EL (cell line): ENCODE measurements at regions not wholly inside any gene's neighbourhood (a gene's known extent, or its start where the extent isn't known, plus 50 kb on each side); places are given as distances from the start of the nearest gene placed in this dataset.

Experiments used
- DNase-seq: peaks from one replicate; pipeline ENCODE4 v3.0.0-alpha.2; 2016

DNA sequence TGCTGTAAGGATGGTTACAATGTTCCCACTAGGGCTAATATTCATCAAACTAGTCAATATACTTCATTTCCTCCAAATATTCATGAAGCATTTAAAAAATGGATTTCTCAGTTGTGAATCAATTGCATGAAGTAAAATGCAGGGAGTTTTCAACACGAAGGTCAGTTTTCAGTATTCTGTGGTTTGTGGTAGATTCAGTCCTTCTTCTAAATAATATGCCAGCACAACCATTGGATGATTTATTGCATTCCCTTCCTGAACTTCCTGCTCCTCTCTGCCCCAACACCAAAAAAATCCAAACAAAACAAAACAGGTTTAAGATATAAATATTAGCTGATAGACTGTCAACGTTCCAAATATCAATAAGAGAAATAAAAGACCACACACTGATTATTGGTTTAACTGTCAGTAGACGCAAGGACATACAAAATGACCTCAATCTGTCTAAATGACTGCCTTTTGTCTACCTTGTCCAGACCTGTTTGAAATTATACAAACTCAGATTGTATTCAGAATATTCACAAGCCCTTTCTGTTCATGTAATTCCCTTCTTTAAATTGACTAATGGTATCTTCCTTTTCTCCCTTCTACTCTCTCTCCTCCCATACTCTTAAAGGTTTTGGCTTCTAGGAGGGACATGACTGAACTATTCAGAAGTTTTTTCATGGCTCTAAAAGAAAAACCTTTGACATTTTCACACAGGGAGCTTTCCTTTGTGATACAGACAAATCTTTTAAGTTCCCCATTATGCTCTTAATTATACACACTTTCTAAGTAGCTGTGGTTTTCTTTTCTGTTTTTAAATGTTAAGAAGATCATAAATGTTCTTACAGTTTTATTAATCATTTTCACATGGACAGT is 92.6 kb upstream of the STT3B start:
- DNase-seq = no peak

DNA sequence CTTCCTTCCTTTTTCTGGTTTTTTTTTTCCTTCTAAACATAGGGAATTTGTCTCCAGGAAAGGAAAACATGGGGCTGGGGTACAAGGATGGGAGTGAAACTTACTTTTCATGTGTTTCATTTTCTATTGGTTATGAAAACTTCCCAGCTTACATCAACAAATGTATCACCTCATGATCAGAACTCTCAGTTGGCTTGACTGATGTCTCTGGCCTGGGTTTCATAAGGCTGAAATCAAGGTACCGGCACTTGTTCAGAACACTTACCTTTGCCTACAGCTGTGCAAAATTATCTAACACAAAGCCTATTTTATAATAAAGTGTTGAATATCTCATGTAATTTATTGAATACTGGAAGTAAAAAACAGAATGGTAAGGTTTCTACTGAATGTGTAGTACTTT is 91.8 kb upstream of the STT3B start:
- no peak for DNase-seq

DNA sequence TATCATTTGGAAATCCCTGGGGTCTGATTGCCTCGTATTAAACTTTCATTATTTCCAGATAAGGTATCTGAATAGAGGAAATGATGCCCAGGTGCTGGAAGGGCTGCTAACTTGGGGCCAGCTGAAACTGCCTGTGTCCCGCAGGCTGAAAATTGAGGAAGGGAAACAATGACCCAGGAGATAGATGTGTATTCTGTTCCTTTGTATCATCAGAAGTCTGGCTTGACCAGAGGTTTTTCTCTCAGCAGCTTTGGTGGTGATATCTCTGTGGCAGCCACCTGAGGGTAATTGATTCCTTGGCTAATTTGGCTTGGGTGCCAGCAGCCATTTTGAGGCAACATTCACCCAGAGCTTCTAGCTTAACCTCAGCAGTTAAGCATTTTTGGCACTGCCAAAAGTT is 90.0 kb upstream of the STT3B start:
- no peak for DNase-seq

DNA sequence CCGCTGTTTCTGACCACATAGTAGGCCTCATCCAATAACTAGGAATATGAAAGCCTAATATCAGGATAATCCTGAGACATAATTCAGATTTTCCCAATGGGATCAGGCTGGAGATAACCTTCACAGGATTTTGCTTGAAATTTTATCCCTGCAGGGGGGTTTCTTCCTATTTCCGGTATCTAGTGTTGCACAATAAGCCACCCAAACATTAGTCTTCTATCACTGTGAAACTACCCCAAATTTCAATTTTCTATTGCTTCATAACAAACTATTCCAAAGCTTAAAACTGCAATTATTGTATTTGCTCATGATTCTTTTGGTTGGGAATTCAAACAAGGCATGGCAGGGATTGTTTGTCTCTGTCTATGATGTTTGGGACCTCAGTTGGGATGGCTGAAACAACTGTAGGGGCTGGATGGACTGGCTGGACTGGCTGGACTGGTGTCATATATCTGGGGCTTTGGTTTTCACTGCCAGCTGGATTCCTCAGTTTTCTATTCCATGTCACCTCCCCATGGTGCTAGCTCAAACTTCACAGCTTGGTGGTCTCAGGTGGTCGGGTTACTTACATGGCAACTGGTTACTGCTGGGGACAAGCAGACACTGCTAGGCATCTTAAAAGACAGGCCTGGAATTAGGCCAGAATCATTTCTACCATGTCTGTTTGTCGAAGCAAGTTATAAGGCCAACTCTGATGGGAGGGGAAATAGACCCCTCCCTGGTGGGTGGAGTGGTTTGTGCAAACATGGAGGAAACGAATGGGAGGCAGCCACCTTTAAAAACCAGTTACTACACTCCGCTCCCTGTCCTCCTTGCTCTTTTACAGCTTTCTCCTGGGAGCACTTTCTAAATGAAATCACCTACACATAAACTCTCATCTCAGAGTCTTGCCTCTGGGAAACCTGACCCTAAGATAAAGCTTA is 88.2 kb upstream of the STT3B start:
- no peak for DNase-seq

DNA sequence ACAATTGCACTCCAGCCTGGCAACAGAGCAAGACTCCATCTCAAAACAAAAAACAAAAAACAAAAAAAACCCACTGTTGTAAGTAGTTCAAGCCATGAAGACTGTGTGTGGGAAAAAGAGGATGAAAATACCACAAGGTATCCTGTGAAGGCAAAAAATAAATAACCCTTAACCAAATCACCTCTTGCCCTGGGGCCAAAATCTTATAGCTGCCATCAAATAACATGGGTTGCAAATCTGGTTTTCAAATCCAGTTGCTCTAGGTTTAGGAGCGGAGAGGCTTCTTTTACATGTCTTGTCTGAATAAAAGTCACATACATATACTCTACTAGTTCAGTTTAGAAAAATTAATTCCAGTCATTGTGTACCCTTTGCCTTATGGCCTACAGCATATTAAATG is 87.0 kb upstream of the STT3B start:
- DNase-seq = no peak

DNA sequence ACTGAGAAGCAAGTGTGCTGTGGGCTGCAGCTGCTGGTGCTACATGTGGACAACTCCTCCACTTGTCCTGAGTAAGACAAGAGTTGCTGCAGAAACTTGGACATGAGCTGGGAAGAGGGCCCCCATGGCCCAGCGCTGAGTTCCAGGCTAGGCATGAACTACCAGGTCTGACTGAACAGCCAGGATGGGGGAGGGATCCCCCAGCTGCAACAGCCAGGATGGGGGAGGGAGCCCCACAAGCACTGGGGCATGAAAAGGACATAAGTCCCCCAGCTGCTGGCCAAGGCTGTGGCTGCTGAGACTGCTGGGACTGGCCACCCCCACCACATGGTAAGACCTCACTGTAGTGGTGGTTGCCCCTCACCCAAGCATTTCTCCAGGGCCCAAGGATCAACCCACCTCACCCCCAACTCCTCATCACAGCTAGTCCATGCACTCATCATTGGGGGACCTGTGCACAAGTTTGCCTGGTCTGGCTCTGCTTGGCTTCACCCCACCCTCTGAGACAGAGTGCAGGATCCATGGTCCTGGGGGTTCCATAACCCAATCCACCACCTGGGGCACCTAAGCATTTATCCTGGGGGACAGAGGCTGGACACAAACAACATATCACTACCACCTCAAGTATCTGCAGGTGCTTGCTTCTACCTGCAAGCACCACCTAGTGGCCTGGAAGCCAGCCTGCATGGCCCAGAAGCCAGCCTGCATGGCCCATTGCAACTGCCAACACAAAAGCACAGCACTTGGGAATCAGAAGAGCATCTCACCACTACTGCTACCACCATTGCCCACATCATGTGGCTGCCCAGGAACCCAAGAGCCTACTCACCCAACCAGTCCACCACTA is 84.5 kb upstream of the STT3B start:
- DNase-seq = peak; percentile 10

DNA sequence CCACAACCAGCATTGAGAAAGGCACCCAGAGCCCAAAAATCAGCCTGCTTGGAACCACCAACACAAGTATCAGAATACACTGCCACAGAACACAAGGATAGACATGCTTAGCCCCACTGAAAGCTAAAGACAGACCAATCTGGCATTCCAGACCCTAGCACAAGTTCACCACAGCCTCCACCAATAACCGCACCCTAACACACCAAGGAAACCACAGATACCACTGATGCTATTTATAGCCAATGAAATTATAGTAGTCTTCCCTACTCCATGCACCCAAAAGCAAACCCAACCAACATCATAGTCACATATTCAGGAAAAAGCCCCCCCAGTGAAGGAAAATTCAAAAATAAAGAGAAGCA is 83.9 kb upstream of the STT3B start:
- DNase-seq = no peak

DNA sequence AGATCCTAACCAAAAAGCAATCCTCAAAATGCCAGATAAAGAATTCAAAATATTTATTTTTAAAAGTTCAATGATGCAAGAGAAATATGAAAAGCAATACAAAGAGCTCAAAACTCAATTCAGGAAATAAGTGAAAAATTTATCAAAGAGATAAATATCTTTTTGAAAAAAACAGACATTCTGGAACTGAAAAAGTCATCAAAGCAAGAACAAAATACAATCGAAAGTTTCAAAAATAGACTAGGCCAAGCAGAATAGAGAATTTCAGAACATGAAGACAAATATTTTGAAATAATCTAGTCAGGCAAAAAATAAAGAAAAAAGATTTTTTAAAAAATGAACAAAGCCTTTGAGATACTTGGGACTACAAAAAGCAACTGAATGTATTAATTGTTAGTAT is 83.4 kb upstream of the STT3B start:
- DNase-seq = no peak

DNA sequence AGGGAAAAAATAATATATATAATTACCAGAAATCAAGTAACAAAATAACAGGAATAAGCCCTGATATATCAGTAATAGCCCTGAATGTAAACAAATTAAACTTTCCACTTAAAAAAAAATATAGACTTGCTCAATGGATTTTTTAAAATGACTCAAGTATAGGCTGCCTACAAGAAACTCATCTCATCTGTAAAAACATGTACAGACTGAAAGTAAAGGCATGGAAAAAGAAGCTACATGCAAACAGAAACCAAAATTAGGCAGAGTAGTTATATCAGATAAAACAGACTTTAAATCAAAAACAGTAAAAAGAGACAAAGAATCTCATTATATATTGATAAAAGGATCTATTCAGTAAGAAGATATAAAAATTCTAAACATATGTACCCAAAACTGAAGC is 82.4 kb upstream of the STT3B start:
- DNase-seq = no peak

DNA sequence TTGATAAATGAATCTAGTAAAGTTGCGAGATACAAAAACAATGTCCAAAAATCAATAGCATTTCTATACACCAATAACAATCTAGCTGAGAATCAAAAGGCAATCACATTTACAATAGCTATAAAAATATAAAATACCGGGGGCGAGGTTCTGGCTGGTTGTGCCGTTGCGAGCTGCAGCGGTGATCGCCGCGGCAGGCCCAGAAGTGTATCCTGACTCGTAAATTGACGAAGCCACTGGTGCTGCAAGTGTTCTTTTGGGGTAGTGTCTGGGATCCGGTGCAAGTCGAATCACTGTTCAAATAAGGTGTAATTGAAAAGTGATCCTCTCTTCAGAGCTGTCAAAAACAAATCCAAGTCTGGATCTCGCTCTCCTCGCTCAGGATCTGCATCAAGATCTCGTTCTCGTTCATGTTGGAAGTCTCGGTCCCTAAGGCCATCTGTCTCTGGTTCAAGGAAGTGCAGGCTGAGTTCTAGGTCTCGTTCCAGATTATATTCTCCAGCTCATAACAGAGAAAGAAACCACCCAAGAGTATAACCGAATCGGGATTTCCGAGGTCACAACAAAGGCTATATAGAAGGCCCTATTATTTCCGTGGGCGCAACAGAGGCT is 80.1 kb upstream of the STT3B start:
- no peak for DNase-seq

DNA sequence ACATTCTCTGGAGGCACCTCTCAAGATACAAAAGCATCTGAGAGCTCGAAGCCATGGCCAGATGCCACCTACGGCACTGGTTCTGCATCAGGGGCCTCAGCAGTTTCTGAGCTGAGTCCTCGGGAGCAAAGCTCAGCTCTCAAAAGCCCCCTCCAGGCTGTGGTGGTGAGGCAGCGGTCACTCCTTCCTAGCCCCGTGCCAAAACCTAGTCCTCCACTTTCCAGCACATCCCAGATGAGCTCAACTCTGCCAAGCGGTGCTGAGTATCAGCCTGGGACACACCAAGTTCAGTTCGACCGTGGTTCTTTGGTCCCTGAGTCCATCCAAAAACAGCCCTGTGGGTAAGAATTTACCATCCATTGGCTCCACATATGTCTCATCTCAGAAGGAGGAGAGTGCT is 79.3 kb upstream of the STT3B start:
- DNase-seq = no peak

DNA sequence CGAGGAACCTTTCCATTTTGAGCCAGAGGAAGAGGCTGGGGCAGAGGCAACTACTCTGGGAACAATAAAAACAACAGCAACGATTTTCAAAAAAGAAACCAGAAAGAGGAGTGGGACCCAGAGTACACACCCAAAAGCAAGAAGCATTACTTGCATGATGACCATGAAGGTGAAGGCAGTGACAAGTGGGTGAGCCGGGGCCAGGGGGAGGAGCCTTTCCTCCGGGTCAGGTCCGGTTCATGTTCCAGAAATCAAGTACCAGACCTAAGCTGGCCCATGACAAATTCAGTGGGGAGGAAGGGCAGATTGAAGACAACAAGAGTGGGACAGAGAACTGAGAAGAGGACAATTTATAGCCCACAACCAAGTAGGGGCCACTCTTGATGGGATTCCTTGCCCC is 77.2 kb upstream of the STT3B start:
- DNase-seq = no peak

DNA sequence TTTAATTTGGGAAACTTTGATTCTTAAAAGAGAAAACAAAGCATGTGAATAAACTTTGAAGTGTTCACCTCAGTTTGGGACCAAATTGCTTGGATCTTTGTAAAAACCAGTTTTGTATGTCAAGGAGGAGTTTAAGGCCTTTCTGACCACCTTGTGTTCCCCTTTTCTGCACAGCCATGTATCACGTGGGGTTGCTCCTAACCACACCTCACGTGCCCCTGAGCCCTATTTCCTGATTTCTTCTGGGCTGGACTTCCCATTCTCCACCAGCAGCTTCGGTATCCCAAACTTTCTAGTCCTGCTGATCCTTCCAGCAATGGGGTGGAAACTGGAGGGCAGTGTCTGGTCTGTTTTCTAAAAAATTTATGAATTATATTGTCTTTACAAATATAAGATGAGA is 76.4 kb upstream of the STT3B start:
- no peak for DNase-seq

DNA sequence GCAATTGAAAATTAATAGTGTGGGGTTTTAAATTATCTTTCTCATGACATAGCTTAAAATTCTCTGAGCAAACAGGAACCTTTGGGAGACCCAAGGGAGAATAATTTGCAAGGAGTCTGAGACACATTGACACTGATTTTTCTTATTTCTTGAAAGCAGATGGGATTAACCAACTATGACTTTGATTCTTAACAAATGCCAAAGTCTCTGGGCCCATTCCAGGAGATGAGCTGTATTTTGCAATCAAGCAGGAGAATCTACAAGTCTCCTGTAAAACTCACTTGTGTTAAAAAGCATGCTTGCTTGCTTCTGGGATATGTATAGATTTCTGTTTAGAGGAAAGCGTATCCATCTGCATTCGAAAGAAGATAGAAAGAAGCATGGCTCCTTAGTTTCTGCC is 71.3 kb upstream of the STT3B start:
- no peak for DNase-seq

DNA sequence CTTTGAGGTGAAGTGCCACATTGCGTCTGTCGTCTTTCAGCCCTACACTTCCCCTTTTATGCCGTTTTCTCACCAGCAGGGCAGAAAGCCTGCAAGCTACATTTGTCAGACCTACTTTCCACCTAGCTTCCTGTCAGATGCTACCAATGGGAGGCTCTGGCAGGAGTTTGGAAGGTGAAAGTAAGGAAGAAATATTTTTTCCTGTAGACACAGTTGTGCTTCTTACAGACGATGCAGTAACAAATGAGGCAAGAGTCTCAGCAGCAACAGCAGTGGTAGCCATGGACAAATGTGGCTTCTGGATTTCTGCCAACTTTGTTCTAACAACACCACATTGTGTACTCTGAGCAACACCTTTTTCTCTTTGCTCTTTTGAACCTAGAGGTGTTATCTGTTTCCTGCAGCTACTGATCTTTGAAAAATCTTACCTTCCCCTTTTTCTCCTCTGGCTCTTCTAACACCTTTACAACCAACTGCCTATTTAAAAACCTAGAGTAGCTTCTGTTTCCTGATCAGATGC is 70.6 kb upstream of the STT3B start:
- no peak for DNase-seq

DNA sequence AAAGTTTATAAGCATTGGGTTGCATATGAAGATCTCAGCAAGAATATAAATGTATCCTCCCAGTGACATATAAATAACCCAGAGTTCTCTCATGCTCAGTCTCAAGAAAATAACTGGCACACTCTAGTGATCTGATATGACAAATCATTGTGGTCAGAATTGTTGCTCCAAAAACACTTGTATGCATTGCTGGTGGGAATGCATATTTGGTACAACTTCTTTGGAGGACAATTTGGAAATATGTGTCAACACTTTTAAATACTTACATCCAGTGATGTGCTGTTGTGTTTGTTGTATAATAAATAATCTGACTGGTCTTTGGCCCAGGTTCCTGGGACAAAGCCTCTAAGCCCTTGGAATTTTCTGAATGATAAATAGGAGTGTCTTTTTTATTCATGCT is 66.7 kb upstream of the STT3B start:
- peak; percentile 8 for DNase-seq

DNA sequence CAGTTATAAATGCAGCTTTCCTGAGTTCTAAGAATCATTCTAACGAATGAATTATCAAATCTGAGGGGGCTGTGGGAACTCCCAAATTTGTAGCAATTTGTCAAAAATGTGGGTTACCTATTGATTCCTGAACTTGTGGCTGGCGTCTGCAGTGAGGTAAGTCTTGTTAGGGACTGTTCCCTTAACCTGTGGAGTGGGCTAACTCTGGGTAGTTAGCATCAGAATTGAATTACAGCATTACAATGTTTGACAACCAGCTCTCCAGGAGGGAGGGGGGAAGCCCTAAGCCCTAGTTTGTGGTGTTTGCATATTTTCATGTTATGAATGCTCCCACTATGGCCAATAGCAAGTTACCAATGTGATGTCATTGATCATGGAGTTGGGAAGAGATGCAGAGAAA is 65.9 kb upstream of the STT3B start:
- no peak for DNase-seq

DNA sequence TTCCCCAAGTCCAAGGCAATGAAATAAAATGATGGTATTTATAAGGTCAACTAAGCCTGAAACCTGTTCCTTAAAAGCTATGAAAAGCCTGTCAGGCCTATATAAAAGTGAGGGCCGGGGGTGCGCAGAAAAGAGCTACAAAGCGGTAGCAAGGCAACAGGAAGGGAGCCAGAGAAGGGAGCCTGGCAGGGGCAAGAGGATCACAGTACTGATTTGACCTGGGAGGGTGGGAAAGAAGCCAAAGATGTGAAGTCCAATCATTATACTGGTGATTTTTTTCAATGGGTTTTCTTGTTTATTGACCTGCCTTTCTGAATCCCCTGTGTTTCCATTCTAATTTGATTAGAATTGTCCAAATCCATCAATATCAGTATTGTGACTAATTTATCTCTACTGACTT is 64.3 kb upstream of the STT3B start:
- DNase-seq = no peak

DNA sequence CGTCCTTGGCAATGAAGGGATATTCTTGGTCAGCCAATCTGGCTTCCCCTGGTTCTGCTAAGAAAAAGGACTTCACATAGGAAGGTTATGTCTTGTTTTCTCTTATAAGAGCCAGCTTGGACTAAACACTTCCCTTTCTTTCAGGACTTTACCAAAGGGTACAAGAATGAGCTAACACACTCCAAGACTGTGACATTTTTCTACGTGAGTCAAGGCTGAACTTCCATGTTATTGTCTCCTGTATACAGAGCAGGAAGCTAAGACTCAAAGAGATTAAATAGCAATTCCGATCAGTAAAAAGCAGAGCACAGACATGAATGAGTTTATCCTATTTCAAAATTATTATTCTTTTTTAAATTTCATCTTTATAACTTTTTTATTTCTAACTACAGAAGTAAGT is 63.3 kb upstream of the STT3B start:
- DNase-seq = no peak

DNA sequence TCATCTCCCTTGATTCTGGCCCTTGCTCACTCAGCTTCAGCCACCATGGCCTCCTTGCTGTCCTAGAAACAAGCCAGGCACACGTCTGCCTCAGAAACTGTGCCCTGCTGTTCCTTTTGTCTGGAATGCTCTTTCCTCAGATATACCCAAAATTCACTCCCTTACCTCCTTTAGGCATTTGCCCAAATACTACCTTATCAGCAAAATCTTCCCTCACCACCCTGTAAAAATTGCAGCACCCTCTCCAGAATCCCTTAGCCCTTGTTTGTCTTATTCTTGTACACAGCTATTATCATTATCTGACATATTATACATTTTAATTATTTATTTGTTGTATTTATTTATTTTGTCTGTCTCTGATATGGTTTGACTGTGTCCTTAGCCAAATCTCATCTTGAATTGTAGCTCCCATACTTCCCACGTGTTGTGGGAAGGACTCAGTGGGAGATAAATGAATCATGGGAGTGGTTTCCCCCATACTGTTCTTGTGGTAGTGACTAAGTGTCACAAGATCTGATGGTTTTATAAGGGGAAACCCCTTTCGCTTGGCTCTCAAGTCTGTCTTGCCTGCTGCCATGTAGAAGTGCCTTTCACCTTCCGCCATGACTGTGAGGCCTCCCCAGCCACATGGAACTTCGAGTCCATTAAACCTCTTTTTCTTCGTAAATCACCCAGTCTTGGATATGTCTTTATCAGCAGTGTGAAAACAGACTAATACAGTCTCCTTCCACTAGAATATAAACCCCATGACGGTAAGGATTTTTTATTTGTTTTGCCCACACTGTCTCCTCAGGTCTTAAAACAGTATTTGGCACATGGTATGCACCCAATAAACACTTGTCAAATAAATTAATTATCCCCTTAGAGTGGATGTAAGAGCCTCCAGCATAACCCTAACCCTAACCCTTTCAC is 60.0 kb upstream of the STT3B start:
- DNase-seq = peak; percentile 55

DNA sequence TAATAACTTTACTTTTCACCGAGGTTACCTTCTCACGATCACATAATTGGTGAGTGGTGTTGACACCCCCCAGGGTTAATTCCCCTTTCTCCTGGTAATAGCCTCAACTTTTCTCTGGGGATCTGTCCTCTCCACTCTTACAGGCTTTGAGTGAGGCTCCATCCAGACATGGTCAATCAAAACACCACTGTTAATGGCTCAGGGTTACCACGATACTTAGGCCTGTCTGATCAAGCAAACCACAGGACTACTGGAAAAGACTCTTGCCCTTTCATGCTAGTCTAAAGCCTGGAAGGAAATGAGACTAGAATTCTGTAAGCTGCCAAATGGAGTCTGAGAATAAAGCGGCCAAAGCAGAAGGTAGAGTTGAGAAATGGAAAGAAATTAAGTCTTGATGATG is 56.5 kb upstream of the STT3B start:
- DNase-seq = no peak

DNA sequence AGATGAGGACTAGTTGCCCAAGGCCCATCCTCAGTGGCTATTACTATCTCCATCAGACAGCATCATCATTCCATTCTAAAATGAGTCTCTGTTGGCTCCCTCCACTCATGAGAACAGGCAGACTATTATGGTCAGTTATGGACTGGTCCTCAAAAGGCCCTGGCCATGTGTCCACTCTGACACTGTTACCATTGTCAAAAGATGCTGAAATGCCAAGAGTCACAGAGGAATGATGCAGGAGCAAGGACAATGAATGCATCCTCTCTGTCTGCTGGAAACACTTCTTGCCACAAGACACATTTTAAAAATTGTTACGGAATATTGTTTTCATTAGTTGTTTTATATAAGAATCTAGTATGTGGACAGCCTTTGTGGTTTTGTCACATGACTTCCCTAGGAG is 53.3 kb upstream of the STT3B start:
- no peak for DNase-seq
